Liver (tissue), 3 donors: ENCODE measurements at regions not wholly inside any gene's neighbourhood (a gene's known extent, or its start where the extent isn't known, plus 50 kb on each side); places are given as distances from the start of the nearest gene placed in this dataset.
"Not testable (repeated sequence)": the region's sequence is repeated elsewhere in the genome, so short reads cannot be mapped to it uniquely, and the experiment has no call there.

ENCODE experiments used
- JUND ChIP-seq, 2 donors: IDR thresholded peaks; 2 replicates each; pipeline ENCODE4 v1.6.1; 2016; ENCODE audit warnings: antibody characterized with exemption in 2 of 2
- RAD21 ChIP-seq, 2 donors: IDR thresholded peaks; 2 replicates each; pipeline ENCODE4 v1.6.1; 2016; ENCODE audit warnings: antibody characterized with exemption in 2 of 2, mild to moderate bottlenecking in 2 of 2
- REST ChIP-seq: IDR thresholded peaks from 2 replicates; pipeline ENCODE4 v1.6.1; 2016; ENCODE audit warnings: antibody characterized with exemption, mild to moderate bottlenecking
- SP1 ChIP-seq: IDR thresholded peaks from 2 replicates; pipeline ENCODE4 v1.6.1; 2018; ENCODE audit warnings: antibody characterized with exemption, mild to moderate bottlenecking
- YY1 ChIP-seq: IDR thresholded peaks from 2 replicates; pipeline ENCODE4 v1.6.1; 2016; ENCODE audit warnings: antibody characterized with exemption, mild to moderate bottlenecking
- TF ChIP-seq, protein P1 (sequence below): fragments of 150-350 bp; IDR thresholded peaks from 2 replicates; pipeline ENCODE4 v1.5.1; 2017; ENCODE audit warnings: improper control_type of control experiment, low read depth, low read length; ENCODE audit not compliant: missing input control
- donor health status: healthy.
- donor health status: healthy.

GRCh38 chr19:28434794-28435193, 778.2 kb downstream of the UQCRFS1 start:
- TF ChIP-seq, protein P1, sequence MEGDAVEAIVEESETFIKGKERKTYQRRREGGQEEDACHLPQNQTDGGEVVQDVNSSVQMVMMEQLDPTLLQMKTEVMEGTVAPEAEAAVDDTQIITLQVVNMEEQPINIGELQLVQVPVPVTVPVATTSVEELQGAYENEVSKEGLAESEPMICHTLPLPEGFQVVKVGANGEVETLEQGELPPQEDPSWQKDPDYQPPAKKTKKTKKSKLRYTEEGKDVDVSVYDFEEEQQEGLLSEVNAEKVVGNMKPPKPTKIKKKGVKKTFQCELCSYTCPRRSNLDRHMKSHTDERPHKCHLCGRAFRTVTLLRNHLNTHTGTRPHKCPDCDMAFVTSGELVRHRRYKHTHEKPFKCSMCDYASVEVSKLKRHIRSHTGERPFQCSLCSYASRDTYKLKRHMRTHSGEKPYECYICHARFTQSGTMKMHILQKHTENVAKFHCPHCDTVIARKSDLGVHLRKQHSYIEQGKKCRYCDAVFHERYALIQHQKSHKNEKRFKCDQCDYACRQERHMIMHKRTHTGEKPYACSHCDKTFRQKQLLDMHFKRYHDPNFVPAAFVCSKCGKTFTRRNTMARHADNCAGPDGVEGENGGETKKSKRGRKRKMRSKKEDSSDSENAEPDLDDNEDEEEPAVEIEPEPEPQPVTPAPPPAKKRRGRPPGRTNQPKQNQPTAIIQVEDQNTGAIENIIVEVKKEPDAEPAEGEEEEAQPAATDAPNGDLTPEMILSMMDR = not testable (repeated sequence)
- not testable (repeated sequence) for TF ChIP-seq RAD21 (IDR thresholded peaks at IDR 0.05); REST; JUND (IDR thresholded peaks at IDR 0.05); SP1; YY1
